NCI-H526 (cell line): ENCODE measurements at regions not wholly inside any gene's neighbourhood (a gene's known extent, or its start where the extent isn't known, plus 50 kb on each side); places are given as distances from the start of the nearest gene placed in this dataset.
"Not testable (repeated sequence)": the region's sequence is repeated elsewhere in the genome, so short reads cannot be mapped to it uniquely, and the experiment has no call there.

Experiments
- DNase-seq, 2 experiments: peaks; one replicate each; lab custom pipeline; 2025; lab: John Stamatoyannopoulos, UW

- no peak for DNase-seq
These were observed 195.6 kb downstream of the FAM43A start for GRCh38 chr3:194880940-194881925.

GRCh38 chr3:194884649-194885315, 199.1 kb downstream of the FAM43A start:
- no peak for DNase-seq

- no peak for DNase-seq
These were observed 200.1 kb downstream of the FAM43A start for GRCh38 chr3:194885766-194886165.

GRCh38 chr3:194886836-194887235, 201.2 kb downstream of the FAM43A start:
- no peak for DNase-seq

- not testable (repeated sequence) for DNase-seq
These were observed 202.4 kb downstream of the FAM43A start for GRCh38 chr3:194888062-194888461.

GRCh38 chr3:194888916-194889315, 203.2 kb downstream of the FAM43A start:
- no peak for DNase-seq

GRCh38 chr3:194890091-194890490, 204.4 kb downstream of the FAM43A start:
- DNase-seq = no peak

- DNase-seq = no peak
These were observed 207.7 kb downstream of the FAM43A start for GRCh38 chr3:194893121-194893987.

- no peak for DNase-seq
These were observed 208.9 kb downstream of the FAM43A start for GRCh38 chr3:194894538-194894937.

GRCh38 chr3:194900854-194901522, 215.3 kb downstream of the FAM43A start:
- no peak for DNase-seq

GRCh38 chr3:194903447-194903846, 217.8 kb downstream of the FAM43A start:
- not testable (repeated sequence) for DNase-seq

- not testable (repeated sequence) for DNase-seq
These were observed 219.3 kb downstream of the FAM43A start for GRCh38 chr3:194904999-194905398.

- DNase-seq = no peak
These were observed 220.0 kb downstream of the FAM43A start for GRCh38 chr3:194905696-194906095.

GRCh38 chr3:194906229-194906629, 220.5 kb downstream of the FAM43A start:
- DNase-seq = peak; percentile 22 to 39

- no peak for DNase-seq
These were observed 221.4 kb downstream of the FAM43A start for GRCh38 chr3:194906970-194907629.

GRCh38 chr3:194907811-194908210, 222.1 kb downstream of the FAM43A start:
- DNase-seq = no peak

- no peak for DNase-seq
These were observed 222.8 kb downstream of the FAM43A start for GRCh38 chr3:194908496-194908895.

GRCh38 chr3:194908972-194909371, 223.3 kb downstream of the FAM43A start:
- no peak for DNase-seq

- DNase-seq = no peak
These were observed 224.8 kb downstream of the FAM43A start for GRCh38 chr3:194910414-194910984.

- no peak for DNase-seq
These were observed 227.6 kb downstream of the FAM43A start for GRCh38 chr3:194913316-194913715.

GRCh38 chr3:194924889-194925288, 239.2 kb downstream of the FAM43A start:
- DNase-seq = not testable (repeated sequence)
